ENCODE measurements at regions not wholly inside any gene's neighbourhood (a gene's known extent, or its start where the extent isn't known, plus 50 kb on each side); places are given as distances from the start of the nearest gene placed in this dataset.

DNA sequence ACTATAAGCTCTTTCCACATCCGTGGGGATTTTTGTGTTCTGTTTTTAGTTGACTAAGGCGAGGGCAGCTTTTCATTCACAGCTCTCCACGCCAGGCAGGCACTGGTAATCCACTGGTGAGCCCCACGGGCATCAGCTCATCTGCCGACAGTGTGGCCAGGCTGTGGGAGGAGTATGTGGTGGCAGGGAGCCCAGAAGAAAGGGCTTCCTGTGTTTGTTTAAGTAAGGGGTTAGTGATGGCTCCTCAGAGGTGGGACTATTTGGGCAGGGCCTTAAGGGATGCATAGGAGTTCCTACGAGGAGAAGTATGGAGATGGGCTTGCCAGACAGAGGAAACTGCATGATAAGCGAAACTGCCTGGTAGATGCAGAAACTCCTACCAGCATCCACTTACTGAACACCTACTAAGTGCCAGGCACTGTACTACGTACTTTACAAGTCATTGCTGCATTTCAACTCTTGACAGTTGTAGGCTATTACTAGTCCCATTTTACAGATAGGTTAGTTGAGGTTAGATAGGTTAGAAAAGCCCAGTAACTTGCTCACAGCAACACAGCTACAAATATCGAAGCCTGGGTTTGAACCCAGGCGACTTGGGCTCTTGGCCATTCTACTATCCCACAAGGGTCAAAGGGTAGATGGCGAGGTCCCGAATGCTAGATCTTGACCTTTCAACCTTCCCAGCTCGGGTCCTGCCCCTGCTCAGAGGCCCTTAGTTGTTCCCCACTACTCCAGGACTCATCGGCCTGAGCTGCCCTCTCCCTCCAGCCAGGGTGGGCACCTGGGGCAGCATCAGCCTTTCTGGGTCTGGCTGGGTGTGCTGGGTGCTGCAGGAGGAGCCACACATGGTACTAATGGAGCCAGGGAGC, 55.1 kb downstream of the CEBPB start:
- TF ChIP-seq, protein P1, sequence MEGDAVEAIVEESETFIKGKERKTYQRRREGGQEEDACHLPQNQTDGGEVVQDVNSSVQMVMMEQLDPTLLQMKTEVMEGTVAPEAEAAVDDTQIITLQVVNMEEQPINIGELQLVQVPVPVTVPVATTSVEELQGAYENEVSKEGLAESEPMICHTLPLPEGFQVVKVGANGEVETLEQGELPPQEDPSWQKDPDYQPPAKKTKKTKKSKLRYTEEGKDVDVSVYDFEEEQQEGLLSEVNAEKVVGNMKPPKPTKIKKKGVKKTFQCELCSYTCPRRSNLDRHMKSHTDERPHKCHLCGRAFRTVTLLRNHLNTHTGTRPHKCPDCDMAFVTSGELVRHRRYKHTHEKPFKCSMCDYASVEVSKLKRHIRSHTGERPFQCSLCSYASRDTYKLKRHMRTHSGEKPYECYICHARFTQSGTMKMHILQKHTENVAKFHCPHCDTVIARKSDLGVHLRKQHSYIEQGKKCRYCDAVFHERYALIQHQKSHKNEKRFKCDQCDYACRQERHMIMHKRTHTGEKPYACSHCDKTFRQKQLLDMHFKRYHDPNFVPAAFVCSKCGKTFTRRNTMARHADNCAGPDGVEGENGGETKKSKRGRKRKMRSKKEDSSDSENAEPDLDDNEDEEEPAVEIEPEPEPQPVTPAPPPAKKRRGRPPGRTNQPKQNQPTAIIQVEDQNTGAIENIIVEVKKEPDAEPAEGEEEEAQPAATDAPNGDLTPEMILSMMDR (IDR thresholded peaks at IDR 0.05), result no peak
- Mint-ChIP-seq H3K36me3 (ENCODE audit: low read depth) (no peaks in the 10 kb centered on the region), H3K9me3 (no peaks in the 10 kb centered on the region), H3K4me1 (no peaks in the 10 kb centered on the region), H3K27me3 (peaks cover 3% of the 10 kb centered on the region), H3K27ac (no peak overlapping the region), H3K4me3 (no peak overlapping the region)
- intact Hi-C loops (cut with micrococcal nuclease), result no loop called here
- DNase-seq, result no peak
- no peak for ATAC-seq (ENCODE audit: low read depth)
- POLR2A ChIA-PET, result no interaction called here
- CTCF ChIA-PET, result no interaction called here

DNA sequence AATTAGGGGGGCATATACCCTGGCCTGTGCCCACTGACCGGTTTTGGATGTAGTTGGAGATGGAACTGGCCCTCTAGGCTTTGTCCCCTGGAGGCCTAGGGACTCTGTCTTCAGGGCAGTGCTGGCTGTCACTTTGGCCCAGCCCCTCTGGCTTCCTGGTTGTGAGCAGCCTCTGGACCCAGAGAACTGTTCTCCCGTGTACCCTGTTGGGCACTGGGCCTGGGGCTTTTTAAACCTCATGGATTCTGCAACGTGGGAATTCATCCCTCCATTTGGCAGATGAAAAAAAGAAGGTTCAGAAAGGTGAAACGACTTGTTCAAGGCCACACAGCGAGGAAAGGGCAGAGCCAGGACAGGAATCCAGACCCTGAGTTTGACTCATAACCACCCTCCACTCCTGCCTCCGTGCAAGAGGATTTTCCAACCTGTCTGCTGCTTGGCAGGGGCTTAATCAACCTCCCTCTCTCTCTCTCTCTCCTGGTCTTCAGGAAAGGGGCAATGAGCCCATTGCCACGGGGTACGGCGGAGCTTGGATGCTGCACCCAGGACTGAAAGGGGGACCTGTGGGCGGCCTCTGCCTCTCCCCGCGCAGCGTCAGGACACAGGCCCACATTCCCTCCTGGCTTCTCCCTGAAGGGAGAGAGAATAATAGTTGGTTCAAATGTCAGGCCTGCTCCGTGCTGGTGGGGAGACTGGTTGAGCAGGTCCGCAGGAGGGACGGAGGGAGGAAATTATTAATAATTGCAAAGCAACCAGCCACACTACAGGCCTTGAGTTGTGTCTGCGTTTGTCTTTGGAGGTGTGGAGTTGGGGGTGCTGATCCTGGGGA, 56.0 kb downstream of the CEBPB start:
- ATAC-seq (ENCODE audit: low read depth) (no peak), DNase-seq (no peak)
- CTCF ChIA-PET, result no interaction called here
- Mint-ChIP-seq H3K36me3 (ENCODE audit: low read depth) (no peaks in the 10 kb centered on the region), H3K27me3 (peaks cover 3% of the 10 kb centered on the region), H3K27ac (no peak overlapping the region), H3K4me1 (no peaks in the 10 kb centered on the region), H3K9me3 (no peaks in the 10 kb centered on the region), H3K4me3 (no peak overlapping the region)
- TF ChIP-seq, protein P1 (IDR thresholded peaks at IDR 0.05), result no peak
- intact Hi-C loops (cut with micrococcal nuclease), result no loop called here
- POLR2A ChIA-PET, result no interaction called here

DNA sequence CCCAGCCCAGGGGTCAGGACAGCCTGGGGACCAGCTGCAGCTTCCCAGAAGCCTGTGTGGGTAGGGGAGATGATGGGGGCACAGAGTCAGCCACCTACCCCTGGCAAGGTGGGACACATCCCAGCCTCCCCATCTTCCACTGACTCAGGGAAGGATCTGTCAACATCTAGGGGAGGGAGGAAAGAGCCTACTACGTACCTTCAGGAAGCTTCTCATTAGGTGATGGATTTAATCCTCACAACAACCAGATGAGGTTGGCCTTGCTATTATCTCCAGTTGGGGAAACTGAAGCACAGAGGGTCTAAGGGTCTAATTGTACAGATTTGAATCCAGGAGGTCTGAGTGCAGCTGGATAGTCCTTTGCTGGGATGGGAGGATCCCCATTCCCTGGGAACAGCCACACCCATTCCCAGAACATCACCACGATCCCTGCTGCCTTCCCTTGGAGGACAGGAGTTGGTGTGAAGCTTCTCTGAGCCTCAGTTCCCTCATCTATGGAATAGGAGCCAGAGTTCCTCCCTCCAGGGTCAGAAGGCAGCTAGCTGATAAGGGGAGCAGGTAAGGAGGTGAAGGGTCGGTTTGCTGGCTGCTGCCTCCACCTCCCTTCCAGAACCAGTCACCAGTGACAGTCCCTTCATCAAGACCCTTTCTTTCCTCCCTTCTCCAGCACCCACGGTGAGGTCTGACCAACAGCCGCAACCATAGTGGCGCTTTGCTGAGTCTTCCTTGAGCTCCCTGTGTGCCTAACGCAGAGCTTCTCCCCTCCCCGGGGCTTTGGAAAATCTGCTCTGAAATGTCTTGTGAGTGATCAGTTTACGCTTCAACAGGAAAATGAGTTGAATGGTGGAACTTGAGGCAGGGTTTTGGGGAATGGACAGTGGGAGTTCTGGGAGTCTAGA, 56.8 kb downstream of the CEBPB start:
- no peak for ATAC-seq (ENCODE audit: low read depth)
- Mint-ChIP-seq H3K4me1 (no peaks in the 10 kb centered on the region), H3K9me3 (no peaks in the 10 kb centered on the region), H3K27ac (no peak overlapping the region), H3K4me3 (no peak overlapping the region), H3K36me3 (ENCODE audit: low read depth) (no peaks in the 10 kb centered on the region), H3K27me3 (peaks cover 6% of the 10 kb centered on the region)
- DNase-seq, result no peak
- ChIA-PET CTCF (no interaction called here), POLR2A (interaction anchor here (0.6 kb wide), 1 partner anchor 92 kb away, joined by 6 read pairs; no protein-coding TSS in a partner anchor)
- intact Hi-C loops (cut with micrococcal nuclease), result no loop called here
- TF ChIP-seq, protein P1 (IDR thresholded peaks at IDR 0.05), result no peak

DNA sequence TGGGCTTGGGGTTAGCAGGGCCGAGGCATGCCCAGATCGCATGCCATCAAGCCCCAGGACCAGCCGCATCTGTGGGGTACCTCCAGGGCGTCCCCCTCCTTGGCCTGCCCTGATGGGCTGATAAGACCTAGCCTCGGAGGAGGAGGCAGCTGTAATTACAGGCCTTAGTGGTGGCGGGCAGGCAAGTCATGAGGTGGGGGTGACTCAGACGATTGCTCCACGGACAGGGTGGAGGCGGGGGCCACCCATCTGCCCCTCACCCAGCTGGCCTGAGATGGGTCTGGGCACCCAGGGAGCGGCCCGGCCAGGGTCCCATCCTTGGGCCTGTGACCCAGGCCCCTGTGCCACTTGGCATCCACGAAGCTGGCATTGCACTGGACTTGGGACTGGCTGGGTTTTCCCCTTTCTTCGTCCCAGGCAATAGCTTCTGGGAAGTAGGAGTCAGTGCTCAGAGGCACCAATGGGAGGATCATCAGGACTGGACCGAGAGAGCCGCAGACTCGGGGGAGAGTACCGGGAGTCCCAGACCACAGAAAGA, 57.5 kb downstream of the CEBPB start:
- no peak for ATAC-seq (ENCODE audit: low read depth)
- no peak for DNase-seq
- Mint-ChIP-seq H3K4me3 (no peak overlapping the region), H3K36me3 (ENCODE audit: low read depth) (no peaks in the 10 kb centered on the region), H3K4me1 (no peaks in the 10 kb centered on the region), H3K27me3 (peaks cover 8% of the 10 kb centered on the region), H3K9me3 (no peaks in the 10 kb centered on the region), H3K27ac (no peak overlapping the region)
- intact Hi-C loops (cut with micrococcal nuclease), result no loop called here
- ChIA-PET CTCF (no interaction called here), POLR2A (no interaction called here)
- TF ChIP-seq, protein P1 (IDR thresholded peaks at IDR 0.05), result no peak

Measured in activated B cell treated with CpG ODN at 0.5 μM for 24 hours (primary cell).